Stimulated activated CD4-positive, alpha-beta T cell treated with anti-CD3 and anti-CD28 coated beads, TNF-alpha, amount 100 ng/mL, for 1 hour (primary cell): ENCODE measurements at regions not wholly inside any gene's neighbourhood (a gene's known extent, or its start where the extent isn't known, plus 50 kb on each side); places are given as distances from the start of the nearest gene placed in this dataset.
"Not testable (repeated sequence)": the region's sequence is repeated elsewhere in the genome, so short reads cannot be mapped to it uniquely, and the experiment has no call there.

Source experiments
- DNase-seq, 3 donors: peaks; one replicate each; pipeline ENCODE4 v3.0.0-alpha.2; 2020; ENCODE audit warnings: low read depth in 3 of 3, low spot score in 1 of 3

GRCh38 chr7:32816409-32816948 lies 75.1 kb downstream of the KBTBD2 start:
- not testable (repeated sequence) for DNase-seq

GRCh38 chr7:32814779-32815178 lies 76.8 kb downstream of the KBTBD2 start:
- not testable (repeated sequence) for DNase-seq

DNA sequence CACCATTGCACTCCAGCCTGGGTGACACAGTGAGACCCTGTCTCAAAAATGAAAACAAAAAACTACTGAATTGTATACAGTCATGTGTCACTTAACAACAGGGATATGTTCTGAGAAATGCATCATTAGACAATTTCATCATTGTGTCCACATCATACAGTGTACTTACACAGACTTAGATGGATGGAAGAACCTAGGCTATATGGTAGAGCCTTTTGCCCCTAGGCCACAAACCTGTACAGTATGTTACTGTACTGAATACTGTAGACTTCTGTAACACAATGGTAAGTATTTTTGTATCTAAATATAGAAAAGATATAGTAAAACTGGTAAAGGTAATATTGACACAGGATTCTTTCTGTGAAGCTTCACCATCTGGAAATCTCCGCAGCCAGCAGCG lies 81.7 kb downstream of the KBTBD2 start:
- no peak for DNase-seq

- no peak for DNase-seq
Observed at GRCh38 chr7:32809347-32809746, 82.2 kb downstream of the KBTBD2 start.

GRCh38 chr7:32803406-32804141 lies 88.0 kb downstream of the KBTBD2 start:
- no peak for DNase-seq

- DNase-seq, result no peak
Observed at GRCh38 chr7:32802305-32802910, 89.2 kb downstream of the KBTBD2 start.

DNA sequence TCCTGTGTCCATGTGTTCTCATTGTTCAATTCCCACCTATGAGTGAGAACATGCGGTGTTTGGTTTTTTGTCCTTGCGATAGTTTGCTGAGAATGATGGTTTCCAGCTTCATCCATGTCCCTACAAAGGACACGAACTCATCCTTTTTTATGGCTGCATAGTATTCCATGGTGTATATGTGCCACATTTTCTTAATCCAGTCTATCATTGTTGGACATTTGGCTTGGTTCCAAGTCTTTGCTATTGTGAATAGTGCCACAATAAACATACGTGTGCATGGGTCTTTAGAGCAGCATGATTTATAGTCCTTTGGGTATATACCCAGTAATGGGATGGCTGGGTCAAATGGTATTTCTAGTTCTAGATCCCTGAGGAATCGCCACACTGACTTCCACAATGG lies 98.5 kb downstream of the KBTBD2 start:
- DNase-seq, result not testable (repeated sequence)

DNA sequence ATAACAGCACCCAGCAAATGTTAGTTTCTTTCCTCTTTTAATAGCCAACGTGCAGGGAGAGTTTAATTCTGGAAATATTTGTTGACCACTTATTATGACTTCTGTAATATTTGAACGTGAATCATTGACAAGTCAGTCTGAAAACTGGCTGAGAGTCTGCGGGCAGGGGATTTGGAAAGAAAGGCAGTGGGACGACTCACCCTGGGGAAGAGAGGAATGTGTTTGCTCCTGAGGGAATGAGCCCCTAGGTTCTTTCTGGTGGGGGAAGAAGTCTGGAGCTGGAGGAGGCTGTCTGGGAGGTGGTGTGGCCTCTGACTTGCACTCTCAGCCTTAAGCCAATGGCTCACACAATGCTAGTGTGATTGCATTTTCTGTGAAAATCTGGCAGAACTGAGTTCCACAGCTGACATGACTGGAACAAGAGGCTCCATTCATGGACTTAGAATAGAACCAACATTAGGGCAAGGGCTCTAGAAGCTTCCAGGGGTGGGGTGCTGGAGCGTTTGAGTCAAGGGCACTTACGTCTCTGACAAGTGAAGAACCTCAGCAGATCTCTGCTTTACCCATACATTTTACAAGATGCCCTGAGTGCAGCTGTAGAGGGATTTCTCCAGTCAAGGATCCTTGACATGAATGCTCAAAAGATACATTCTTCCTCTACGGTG lies 100.7 kb downstream of the KBTBD2 start:
- not testable (repeated sequence) for DNase-seq

- not testable (repeated sequence) for DNase-seq
Observed at GRCh38 chr7:32789266-32789665, 102.3 kb downstream of the KBTBD2 start.

- not testable (repeated sequence) for DNase-seq
Observed at GRCh38 chr7:32788174-32788573, 103.4 kb downstream of the KBTBD2 start.

DNA sequence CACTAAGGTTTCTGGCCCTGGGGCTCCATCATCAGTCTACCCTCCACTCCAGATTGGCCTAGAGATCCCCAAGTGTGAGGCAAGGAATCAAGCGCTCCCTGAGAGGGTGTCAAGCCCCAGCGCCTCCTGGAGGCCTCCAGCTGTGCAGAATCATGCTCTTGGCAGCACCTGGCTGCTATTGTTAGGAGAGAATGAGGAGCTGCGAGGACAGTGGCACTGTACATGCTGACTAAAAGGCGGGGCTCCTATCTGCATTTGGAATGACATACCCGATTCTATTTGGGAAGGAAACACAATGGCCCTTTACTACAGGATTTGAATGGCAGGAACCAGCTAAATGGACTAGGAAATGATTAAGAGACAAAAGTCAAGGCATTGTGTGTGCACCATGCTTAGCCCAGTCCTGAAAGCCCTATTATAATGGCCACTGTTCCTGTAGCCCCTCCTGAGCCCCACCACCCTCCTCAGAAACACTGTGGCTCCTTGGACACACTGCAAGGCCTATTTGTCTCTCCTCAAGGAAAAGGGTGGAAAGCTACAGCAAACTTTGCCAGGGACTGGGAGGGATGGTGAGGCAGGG lies 106.1 kb downstream of the KBTBD2 start:
- not testable (repeated sequence) for DNase-seq

- not testable (repeated sequence) for DNase-seq
Observed at GRCh38 chr7:32779895-32780294, 111.7 kb downstream of the KBTBD2 start.

GRCh38 chr7:32779167-32779566 lies 112.4 kb downstream of the KBTBD2 start:
- DNase-seq, result no peak

DNA sequence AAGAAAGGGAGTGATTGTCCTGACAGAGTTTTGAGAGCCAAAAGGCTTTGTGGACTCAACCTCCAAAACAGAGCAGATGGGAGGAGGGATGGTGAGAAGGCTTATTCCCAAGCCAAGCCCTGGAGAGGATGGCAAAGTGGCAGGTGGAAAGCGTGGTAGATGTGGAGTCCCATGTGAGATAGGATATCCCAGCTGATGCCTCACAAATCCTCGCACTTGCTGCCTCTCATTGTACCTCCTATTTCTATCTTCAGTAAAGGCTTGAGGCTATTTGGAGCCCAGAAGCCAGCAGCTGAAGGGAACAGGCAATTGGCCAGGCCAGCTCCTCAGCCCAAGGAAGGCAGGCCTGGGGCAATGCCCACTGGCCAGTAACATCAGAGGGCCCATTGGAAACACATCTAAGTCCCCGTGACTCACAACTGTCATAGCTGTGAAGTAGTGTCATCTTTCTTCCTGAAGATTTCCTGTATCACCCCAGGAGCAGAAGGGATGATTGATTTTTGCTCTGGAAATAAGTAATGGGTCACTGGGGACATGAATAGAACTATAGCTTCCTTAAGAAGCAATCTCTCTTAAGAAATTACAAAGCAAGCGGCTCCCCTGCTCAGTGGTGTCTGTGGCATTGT lies 114.4 kb downstream of the KBTBD2 start:
- not testable (repeated sequence) for DNase-seq

DNA sequence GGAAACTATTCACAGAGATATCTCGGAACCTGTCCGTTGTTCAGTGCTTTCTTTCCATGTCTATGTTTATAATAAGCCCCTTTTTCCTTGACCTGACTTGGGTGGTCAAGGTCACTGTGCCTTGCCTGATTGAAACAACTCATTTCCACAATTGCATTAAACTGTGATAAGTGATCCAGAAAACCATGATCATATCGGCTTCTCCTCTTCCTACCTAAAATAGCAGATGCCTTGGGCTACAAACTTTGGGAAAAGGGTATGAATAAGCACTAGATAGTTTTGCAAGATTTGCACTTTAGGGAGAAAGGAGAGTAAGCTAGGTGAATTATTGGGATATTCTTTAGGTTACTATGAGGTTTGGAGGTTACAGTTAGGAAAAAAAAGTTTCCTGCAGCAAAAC lies 115.2 kb downstream of the KBTBD2 start:
- DNase-seq, result not testable (repeated sequence)

DNA sequence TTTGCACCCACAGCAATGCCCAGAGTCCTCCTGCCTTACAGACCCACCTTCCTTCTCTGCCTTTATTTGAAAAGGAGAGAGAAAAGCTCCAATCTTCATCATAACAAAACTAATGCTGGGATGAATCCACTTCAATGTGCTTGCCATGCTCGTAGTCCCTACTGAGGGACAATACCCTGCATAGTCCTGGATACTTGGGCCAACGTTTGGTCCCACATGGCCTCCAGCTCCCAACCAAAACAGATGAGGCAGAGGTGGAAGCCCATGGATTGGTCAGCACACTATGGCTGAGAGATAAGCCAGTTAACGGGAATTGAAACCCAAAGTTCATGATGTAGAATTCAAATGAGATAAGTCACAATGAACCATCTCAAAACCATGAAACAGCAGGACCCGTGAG lies 115.8 kb downstream of the KBTBD2 start:
- not testable (repeated sequence) for DNase-seq

GRCh38 chr7:32774541-32774951 lies 117.0 kb downstream of the KBTBD2 start:
- DNase-seq, result no peak

DNA sequence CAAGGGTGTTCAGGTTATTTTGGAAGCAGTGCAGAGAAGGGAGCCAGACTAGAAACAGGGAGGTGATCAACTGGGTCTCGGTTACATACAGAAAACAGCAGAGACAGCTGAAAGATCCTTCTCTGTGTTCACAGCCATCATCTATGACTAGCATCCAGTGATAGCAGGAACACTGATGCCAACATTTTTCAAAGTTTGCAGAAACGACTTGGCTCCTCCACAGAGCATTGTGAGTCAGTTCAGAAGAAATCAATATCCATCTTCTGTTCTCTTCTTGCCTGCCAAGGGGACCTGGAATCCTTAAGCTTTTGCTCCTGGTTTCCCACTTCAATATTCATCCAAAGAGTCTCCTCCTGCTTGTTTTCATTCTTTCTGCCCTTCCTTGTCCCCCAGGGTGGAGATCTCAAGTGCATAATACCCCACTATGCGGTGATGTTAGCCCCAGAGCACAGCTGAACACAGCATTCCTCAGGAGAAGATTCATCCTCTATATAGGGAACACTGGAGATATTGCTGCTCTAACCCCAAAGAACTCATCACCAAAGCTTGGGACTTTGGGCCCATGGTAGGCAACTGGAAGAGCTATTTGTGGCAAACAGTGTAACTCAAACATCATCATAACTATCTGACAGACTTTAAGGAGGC lies 122.6 kb downstream of the KBTBD2 start:
- not testable (repeated sequence) for DNase-seq

DNA sequence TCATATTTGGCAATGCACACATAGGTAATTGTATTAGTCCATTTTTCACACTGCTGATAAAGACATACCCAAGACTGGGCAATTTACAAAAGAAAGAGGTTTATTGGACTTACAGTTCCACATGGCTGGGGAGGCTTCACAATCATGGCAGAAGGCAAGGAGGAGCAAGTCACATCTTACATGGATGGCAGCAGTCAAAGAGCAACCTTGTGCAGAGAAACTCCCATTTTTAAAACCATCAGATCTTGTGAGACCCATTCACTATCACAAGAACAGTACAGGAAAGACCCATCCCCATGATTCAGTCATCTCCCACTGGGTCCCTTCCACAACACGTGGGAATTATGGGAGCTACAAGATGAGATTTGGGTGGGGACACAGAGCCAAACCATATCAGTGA lies 123.2 kb downstream of the KBTBD2 start:
- DNase-seq, result not testable (repeated sequence)

- DNase-seq, result not testable (repeated sequence)
Observed at GRCh38 chr7:32765649-32766251, 125.8 kb downstream of the KBTBD2 start.
